ENCODE measurements at regions not wholly inside any gene's neighbourhood (a gene's known extent, or its start where the extent isn't known, plus 50 kb on each side); places are given as distances from the start of the nearest gene placed in this dataset.

- DNase-seq, result no peak
- intact Hi-C loops (cut with DNase I; ENCODE audit: low total_unique reads), result no loop called here
- Histone ChIP-seq H3K27me3 (no peaks in the 10 kb centered on the region), H3K36me3 (no peaks in the 10 kb centered on the region), H3K4me3 (no peak overlapping the region), H3K4me1 (peaks cover 0 to 7% (median 0%) of the 10 kb centered on the region in 4 donors), H3K9me3 (no peaks in the 10 kb centered on the region), H3K27ac (no peak overlapping the region)
- TF ChIP-seq CTCF (IDR thresholded peaks at IDR 0.05), result no peak
These were observed 66.5 kb upstream of the DAP start for GRCh38 chr5:10827571-10827970.

- DNase-seq, result no peak
- peaks cover 0 to 7% (median 0%) of the 10 kb centered on the region in 4 donors for H3K4me1 ChIP-seq
- no peaks in the 10 kb centered on the region for H3K36me3 ChIP-seq
- H3K27me3 ChIP-seq, result no peaks in the 10 kb centered on the region
- H3K9me3 ChIP-seq, result no peaks in the 10 kb centered on the region
- TF ChIP-seq CTCF (IDR thresholded peaks at IDR 0.05), result no peak
- H3K4me3 ChIP-seq, result no peak overlapping the region
- intact Hi-C loops (cut with DNase I; ENCODE audit: low total_unique reads), result no loop called here
- no peak overlapping the region for H3K27ac ChIP-seq
These were observed 65.9 kb upstream of the DAP start for GRCh38 chr5:10826971-10827370.

DNA sequence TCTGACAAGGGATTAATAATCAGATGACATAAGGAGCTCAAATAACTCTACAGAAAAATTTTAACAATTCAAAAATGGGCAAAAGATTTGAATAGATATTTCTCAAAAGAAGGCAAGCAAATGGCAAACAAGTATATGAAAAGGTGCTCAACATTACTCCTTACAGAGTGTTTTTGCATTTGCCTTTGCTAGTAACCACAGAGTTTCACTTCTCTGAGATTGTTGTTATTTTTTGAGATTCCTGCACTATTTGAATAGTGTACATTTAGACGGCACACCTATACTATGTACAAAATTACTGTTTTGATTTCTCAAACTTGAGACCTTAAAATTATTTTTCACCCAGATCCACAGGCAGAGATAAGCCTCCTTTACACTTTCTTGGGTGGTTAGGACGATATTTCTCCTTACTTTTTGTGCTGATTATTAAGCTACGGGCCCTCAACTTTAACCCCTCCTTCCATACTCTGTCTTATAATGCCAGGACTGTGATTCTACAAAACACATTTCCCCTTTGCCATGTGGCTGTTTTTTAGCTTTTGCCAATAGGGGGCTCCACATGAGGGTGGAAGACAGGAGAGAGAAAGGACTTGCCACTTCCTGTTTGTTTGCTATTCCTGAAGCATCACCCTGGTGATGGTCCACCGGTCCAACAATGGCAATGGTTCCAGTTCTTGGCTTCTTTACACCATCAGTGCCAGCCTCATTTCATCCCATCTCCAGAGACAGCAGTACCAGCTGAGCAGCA, 65.0 kb upstream of the DAP start:
- Histone ChIP-seq H3K36me3 (no peaks in the 10 kb centered on the region), H3K9me3 (no peaks in the 10 kb centered on the region), H3K4me1 (peaks cover 0 to 7% (median 0%) of the 10 kb centered on the region in 4 donors), H3K4me3 (no peak overlapping the region), H3K27ac (no peak overlapping the region), H3K27me3 (no peaks in the 10 kb centered on the region)
- no peak for TF ChIP-seq CTCF (IDR thresholded peaks at IDR 0.05)
- intact Hi-C loops (cut with DNase I; ENCODE audit: low total_unique reads), result no loop called here
- no peak for DNase-seq

DNA sequence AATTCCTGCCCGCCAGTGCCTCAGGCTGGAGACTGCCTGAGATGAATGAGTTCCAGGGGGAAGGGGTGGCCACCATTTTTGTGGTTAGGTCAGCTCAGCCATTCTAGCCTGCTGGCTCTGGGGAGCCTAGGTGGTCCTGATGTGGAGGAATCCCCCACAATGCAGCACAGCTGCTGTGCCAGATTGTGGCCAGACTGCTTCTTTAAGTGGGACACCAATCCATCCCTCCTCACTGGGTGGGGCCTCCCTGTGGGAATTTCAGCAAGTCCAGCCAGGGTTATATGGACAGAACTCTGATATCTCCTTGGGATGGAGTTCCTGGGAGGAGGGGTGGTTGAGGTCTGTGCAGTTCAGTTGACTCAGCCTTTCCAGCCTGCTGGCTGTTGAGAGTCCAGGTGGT, 51.2 kb upstream of the DAP start:
- TF ChIP-seq CTCF (IDR thresholded peaks at IDR 0.05), result no peak
- Histone ChIP-seq H3K27me3 (no peaks in the 10 kb centered on the region), H3K4me3 (no peak overlapping the region), H3K9me3 (no peaks in the 10 kb centered on the region), H3K4me1 (no peaks in the 10 kb centered on the region), H3K36me3 (no peaks in the 10 kb centered on the region), H3K27ac (no peak overlapping the region)
- no peak for DNase-seq
- intact Hi-C loops (cut with DNase I; ENCODE audit: low total_unique reads), result no loop called here

All from tibial artery (tissue), 4 donors.